NCI-H1417 treated with DMSO at 0.1 percent for 48 hours (cell line): ENCODE measurements at regions not wholly inside any gene's neighbourhood (a gene's known extent, or its start where the extent isn't known, plus 50 kb on each side); places are given as distances from the start of the nearest gene placed in this dataset.

Experiments
- DNase-seq: peaks from one replicate; lab custom pipeline; 2025; lab: John Stamatoyannopoulos, UW

DNA sequence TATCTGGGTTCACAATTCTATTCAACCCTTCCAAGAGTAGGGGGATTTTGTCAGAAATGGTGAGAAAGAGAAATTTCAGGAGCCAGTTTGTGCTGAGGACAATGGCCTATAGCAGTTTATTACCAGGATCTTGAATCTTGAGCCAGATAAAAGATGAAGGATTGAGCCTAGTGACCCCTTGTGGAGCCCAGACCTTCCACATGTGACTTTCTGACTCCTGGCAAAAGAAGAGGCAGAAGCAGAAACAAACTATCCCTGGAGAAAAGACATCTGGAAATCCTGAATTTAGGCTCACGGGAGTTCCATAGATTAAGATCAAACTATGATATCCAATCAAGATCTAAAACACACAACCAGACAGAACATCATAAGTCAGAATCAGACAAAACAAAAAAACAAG lies 60.9 kb upstream of the CHRM2 start:
- DNase-seq = no peak

DNA sequence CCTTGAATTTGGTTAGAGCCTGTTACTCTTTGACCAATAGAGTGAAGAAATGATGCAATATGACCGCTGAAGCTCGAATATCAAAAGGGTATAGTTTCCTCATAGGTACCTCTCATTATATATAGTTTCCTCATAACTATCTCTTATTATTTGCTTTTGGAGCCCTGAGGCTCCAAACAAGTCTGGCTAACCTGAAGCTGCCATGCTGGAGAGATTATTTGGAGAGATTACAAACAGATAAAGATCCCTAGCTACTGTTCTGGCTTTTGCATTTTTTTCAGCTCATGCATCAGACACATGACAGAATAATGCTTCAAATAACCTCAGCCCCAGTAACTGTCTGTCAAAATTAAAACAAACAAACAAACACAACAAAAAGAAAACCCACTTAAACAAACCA lies 65.4 kb upstream of the CHRM2 start:
- DNase-seq = no peak

DNA sequence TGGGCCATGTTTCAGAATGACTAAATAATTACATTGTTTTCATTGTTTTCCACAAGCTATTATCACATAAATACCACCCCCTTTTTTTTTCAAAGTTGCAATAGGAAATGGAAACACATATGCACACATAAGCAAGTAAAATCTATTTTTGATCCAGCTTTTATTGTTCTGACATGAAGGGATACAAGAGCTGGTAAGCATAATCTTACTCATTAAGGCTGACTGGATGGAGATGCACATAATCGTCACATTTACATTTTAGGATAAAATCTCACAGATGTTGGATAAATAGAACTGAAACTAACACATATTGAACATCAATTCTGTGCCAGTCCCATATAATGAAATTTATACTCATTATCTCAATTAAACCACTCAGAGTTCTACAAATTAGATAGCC lies 84.5 kb upstream of the CHRM2 start:
- DNase-seq = no peak

DNA sequence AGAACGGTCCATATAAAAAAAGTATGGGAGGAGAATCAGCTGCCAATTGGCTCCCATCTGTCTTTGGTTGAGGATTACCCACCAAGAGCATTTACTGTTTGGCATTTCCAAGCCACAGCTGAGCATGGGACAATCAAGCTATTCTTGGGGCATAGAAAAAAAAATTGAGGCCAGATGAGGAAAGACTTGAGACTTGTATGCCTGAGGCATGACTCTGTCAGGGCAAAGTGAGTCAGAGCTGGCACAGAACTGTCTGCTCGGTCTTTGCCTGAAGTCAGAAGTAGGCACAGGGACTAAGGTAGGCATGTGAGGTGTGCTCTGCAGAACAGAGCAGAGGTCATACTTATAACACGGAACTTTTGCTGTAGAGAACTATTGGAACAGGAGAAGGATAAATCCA lies 126.5 kb upstream of the CHRM2 start:
- no peak for DNase-seq

DNA sequence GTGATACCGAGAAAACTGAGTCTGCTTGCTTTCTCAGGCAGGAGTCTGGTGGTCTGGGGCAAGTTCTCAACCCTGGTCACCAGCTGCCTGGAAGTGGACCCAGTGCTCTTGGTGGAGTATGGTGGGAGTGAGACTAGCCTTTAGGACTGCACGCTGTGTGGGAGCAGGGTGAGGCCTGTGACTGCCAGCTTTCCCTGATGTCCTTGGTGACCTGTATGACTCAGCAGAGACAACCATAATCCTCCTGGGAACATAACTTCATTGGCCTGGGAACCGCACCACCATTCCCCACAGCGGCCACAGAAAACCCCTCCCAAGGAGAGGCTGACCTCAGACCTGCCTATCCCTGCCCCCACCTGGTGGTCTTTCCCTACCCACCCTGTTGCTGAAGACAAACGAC lies 139.5 kb upstream of the CHRM2 start:
- DNase-seq = no peak

DNA sequence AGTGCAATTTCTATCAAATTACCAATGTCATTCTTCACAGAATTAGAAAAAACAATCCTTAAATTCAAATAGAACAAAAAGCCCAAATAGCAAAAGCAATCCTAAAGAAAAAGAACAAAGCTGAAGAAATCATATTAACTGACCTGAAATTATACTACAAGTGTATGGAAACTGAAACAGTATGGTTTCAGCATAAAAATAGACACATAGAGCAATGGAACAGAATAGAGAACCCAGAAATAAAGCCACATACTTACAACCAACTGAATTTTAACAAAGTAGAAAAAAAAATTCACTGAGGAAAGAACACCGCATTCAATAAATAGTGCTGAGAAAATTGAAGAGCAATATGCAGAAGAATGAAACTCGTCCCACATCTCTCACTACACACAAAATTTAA lies 142.0 kb upstream of the CHRM2 start:
- DNase-seq = no peak

DNA sequence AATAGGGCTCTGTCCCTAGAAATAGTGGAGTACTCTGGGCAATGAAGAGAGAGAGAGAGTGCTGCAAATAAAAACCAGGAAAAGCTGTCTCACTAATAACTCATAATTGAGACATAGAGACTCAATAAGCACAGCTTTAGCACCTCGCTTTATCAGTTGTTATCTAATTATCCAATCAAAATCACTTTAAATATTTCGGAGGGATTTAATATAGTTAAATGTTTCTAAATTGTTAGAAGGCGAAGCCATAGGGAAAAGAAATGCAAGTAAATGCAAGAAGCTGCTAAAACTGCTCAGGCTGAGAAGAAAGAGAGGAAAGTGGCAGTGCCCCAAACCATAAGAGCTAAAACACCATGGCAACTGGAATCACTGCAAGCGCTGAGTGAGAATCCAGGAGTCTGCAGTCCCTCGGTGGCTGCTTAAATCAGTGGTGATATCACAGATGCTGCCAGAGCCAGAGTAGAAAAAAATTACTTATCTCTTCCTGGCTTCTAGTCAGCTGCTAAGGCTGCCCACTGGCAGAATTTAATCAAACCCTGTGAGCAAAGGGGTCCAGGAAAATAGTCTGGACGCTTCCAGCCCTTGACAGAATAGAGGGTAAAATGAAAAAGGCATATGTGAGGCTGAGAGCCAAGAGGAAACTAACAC lies 150.4 kb upstream of the CHRM2 start:
- no peak for DNase-seq

DNA sequence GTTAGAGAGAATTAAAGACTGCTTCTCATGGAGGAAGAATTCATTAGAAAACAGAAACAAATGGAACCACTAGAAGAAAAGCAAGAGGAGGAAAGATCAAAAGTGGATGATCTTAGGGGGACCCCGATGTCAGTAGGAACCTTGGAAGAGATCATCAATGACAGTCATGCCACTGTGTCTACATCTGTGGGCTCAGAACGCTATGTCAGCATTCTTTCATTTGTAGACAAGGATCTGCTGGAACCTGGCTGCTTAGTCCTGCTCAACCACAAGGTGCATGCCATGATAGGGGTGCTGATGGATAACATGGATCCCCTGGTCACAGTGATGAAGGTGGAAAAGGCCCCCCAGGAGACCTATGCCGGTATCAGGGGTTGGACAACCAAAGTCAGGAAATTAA lies 154.4 kb upstream of the CHRM2 start:
- DNase-seq = no peak

DNA sequence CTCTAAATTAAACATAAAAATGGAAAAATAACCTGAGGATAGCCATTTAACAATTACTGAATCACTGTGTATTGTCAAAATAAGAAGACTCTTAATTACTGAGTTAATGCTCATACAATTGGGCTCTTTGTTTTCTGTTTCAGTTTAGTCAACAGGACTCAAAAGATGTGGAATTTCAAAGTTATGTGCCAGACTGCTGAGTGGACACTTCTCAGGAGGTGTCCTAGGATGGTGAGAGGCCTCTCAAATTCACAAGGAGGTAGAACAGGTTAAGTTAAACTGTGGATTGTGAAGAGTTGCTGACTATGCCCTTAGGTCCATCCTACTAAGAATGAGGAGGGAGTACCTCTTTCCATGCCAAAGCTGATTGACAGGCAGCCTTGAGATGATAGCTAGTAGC lies 157.7 kb upstream of the CHRM2 start:
- DNase-seq = no peak

DNA sequence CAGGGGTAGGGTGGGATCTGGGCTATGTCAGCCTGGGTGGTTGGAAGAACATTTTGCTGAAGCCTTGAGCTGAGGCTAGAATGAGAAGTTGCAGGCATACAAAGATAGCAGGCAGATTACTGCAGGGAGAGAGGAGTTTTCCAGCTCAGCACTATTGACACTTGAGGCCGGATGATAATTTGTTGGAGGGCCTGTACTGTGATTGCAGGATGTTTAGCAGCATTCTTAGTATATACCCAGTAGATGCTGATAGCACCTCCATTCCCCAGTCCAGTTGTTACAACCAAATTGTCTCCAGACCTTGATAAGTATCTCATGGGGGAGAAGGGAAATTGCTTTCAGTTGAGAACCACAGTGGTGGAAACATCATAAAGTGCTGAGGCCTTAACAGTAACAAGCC lies 158.6 kb upstream of the CHRM2 start:
- DNase-seq = no peak

DNA sequence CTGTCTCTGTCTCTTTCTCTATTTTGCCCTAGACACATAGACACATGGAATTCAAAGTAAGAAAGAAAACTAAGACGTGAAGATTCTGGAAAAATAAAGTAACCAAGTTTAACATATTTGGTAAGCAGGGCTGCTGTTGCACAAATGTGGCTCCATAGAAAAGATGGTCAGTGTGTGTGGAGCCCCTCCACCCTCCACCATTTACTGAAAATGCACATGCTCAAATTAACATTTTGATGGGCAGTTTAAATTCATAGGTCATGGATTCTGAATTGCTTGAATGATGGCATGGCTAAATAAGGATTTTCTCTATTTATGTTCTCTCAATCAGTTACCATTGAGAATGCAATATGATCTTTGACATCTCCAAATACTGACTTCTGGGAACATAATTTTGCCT lies 165.5 kb upstream of the CHRM2 start:
- no peak for DNase-seq

DNA sequence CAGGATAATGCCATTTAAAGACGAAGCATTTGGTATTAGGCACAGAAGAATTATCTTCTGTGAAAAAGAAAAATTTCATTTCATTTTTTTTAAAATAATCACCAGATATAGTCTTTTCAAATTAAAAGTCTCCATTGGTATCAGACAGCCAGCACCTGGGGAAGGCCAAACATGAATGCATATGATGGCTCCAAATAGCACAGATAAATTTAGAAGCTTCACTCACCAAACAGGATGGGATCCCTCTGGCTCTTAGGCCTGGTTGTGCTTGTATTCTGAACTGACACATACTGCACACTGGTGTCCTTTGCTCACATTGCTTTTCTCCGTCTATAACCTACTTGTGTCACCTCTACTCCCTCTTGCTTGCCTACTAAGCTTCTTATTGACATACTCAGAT lies 169.5 kb upstream of the CHRM2 start:
- DNase-seq = no peak

DNA sequence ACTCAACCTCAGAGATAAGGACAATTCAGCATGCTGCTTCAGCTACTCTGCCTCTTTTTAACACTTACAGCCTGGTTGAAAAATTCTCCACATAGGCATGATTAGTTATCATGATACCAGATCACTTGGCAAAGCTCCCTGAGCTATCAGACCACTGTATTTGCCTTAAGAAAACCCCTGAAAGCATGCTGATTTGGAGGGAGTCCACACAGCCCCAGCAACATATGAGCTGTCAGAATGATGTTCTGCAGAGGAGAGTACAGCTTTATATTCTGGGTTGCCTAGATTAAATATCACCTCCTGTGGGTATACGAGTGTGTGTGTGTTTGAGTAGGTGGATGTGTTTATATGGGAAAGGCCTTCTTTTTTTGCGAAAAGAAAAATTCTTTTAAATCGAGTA lies 170.2 kb upstream of the CHRM2 start:
- DNase-seq = no peak

DNA sequence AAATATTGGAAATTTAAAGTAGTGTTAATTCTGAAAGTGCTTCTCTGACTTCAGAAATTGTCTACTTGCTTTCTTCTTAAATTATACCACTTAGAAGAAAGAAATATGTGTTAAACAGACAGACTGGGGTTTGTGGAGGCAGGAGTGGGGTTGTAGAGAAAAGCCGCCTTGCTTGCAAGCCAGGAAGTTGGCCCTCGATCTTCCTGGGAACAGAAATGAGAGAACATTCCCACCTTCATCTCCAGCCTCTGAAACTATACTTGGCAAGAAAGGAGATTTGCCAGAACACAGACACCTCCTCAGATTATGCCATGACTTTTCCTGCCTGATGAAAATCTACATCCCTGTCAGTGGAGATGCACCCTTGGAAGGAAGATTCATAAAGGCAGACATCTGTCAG lies 171.2 kb upstream of the CHRM2 start:
- DNase-seq = no peak

DNA sequence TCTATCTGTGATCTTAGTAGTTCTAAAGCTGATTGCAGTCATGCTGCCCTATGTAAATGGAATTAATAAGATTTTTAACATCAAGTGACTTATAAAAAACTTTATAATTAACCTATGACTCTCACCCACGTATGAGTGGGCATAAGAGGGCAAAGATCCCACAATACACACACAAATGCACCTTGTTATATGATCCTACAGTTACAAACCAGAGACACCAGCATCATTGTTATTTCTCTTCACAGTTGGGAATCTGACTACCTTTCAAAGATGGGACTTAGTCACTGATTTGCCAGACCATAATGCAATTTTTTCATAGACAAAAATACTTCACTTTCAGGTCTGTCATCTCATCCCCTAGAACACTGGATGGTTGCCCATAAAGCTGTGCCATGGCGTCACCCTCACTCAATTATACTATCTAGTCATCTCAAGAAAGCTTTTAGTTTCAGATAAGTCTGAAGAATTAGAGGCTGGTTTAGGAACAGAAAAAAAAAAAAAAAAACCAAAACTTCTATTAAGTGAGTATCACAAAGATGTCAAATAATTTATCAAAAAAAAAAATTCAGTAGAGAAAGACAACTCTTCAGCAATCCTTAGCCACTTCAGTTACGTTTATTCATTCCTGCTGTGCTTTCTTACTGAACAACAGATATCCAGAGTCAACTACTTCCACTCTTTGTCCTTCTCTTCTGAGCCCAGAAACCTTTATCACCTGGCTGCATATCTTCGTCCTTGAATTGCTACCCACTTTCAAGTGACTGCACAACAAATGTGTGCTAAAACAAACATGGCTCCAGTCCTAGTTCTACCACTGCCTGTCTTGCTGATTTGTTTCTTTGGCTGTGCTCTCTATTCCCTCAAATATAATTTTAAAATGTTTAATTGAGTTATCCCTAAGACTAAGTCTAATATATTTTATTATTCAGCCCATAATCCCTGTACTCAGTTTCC lies 175.0 kb upstream of the CHRM2 start:
- DNase-seq = no peak

DNA sequence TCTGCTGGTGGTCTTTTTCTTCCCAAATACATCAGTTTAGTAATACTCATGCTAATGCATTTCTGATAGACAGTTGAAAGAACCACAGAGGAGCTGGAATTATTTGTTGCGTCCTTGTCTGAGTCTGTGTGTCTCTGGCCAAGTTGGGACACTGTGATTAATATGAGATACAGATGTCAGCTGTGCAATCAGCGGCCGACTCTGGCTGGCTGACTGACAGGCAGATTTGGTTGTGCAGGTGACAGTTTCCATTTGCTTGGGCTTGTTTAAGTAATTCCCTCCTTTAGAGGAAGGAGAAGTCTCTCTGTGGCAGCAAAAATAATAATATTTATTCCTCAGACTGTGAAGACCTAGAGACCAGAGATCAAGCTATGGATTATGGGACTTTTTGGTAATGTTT lies 176.2 kb upstream of the CHRM2 start:
- no peak for DNase-seq

DNA sequence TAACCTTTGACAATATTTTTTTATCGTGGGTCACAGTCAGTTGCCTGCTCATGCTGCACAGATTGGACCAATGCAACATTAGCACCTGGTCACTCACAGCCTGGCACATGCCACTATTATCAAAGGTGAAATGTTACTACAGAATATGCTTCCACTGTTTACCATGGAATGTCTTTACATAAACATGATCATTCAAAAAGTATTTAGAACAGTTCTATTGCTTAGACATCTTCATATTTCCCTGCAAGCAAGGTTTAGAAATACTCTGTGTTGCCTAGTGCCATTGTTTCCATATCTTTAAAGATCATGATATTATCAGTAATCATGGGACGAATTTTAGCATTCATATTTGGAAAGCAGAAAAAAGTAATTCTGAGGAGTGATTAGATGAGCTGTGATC lies 179.9 kb upstream of the CHRM2 start:
- DNase-seq = no peak

DNA sequence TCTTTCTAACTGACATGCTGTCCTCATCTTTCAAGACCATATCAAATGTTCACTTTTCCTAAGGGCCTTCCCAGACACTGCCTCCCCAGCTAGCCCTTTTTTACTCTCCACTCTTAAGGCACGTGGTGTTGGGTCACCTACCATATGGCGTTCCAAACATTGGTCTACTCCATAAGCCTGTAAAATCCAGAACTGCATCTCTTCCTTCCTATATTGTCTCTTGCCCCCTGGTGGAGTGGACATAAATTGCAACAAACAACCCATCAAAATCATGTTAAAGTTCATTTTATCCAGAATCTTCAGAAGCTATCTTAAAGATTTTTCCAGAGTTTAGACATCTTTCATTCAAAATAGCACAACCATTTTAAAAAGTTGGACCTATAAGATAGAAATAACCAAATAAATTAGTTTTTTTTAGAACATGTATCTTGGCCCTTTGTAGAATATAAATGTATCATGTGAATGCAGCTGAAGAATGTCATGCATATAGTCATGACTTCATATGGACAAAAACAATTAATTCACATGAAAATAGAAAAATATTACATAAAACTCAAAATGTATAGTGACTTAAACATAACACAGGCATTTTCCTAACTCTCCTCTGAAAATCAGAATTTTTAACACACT lies 180.6 kb upstream of the CHRM2 start:
- DNase-seq = no peak

DNA sequence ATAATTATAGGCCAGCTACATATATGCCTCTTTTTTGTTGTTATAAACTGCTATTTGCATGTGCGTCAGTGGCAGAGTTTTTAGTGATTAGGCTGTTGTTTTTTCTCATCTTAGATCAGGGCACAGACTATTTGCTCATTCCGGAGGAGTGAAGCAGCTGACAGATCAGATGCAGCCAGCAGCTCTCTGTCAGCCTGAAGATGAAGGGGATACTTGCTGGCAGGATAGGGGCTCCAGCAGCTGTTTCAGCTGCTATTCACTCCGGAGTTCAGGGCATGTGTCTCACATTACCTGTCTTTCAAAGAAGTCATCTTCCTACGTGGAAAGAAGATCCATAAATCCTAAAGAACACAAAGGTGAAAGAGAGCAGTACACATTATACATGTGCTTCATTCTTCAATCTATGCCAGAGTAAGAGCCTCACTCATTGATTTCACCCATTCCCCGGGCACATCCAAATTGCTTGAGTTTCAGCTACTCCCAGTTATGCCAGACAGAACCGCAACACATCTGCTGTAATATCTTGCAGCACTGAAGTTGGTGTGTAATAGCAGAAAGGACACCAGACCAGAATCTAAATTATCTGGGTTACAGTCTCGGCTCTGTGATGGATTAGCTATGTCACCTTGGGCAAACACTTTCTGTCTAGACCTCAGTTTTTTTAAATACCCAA lies 182.8 kb upstream of the CHRM2 start:
- DNase-seq = no peak

DNA sequence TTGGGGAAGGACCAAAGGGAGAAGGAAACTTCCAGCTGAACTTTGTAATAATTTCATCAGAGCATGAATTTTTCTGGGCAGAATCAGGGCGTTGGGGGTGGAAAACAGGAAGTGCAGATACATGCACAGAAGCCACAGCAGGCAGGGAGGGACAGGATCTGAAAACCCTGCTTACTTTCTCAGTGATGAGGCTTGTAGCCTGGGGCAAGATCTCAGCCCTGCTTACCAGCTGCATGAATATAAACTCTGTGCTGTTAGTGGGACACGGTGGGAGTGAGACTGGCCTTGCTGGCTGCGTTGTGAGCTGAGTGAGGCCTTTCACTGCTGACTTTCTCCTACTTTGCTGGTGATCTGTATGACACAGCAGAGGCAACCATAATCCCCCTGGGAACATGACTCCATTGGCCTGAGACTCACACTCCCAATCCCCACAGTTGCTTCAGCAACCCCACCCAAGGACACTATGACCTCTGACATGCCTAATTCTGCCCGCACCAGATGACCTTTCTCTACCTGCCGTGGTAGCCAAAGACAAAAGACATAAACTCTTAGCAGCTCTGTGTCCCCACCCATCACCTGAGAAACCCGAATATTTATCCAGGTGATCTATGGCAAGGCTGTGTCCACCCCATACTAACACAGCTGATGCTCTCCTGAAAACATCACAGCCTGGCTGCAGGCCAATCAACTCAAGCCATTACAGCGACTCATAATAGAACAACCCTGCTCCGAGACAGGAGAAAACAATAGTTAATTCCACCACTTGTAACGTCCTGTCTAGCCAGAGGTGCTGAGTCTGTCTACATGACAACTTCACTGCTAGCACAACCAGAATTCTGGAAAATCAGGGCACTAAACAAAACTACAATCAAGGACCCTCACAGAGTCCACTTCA lies 190.7 kb upstream of the CHRM2 start:
- no peak for DNase-seq

DNA sequence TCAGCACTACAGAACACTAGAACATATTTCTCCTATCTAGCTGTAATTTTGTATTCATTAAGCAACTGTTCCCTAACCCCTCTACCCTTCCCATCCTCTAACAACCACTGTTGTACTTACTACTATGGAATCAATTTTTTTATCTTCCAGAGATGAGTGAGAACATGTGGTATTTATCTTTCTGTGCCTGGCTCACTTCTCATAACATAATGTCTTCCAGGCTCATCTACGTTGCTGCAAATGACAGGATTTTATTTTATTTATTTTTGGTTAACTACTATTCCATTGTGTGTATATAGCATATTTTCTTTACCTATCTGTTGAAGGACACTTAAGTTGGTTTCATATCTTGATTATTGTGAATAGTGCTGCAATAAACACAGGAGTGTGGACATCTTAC lies 200.9 kb upstream of the CHRM2 start:
- no peak for DNase-seq
